Nucleus accumbens (tissue), 56 donors: ENCODE measurements at regions not wholly inside any gene's neighbourhood (a gene's known extent, or its start where the extent isn't known, plus 50 kb on each side); places are given as distances from the start of the nearest gene placed in this dataset.
"Not testable (repeated sequence)": the region's sequence is repeated elsewhere in the genome, so short reads cannot be mapped to it uniquely, and the experiment has no call there.

Experiments used
- DNase-seq, 56 donors: peaks; one replicate each; lab custom pipeline; 2025; lab: John Stamatoyannopoulos, UW

DNA sequence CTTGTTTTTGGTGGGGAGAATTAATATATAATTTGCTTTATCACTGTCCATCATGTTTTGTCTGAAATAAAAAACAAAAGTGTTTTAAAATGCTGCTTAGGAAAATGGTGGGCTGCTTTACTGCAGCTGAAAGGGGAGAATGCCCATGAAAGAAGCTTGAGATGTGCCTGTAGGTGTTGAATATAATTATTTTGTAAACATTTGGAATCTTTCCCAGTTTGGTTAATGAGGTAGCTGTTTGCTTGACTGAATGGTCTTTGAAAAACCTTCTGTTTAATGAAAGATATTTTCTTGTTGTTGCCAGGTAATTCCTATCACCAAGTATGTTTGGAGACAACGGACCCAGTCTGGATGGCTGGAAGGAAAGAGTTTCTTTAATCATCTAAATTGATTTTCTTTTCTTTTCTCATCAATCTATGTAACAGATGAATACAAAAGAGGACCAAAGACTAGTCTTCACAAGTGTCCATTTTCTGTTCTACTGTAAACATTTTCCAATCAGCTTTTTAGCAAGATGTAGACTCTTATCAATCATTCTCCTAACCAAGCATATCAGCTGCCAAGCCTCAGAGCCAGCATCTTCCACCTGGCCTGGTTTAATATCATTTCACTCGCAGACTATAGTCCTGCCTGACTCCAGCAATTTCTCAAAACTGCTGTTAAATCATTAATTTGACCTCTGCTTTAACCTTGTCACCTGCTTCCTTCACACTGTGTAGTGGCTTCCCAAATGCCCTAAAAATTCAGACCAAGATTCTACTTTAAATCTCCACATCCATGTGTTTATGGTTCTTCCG, 441.2 kb upstream of the CHD1 start:
- no peak for DNase-seq

DNA sequence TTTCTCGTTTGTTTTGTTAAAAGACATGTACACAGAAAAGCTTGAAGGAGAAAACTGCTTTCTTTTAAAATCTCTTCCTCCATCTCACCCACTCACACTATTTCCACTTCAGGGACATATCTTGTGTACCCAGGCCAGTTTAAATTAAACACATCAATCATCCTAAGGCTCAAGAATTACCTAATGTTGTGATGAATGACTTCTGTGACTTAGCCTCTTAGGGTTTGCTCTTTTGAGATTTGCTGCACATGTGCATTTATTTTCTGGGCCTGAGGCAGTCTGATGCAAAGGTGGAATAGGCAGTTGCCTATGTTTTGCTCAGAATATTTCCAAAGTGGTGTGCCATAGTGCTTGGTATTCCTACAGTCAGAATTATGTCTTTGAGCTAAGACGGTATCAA, 439.9 kb upstream of the CHD1 start:
- no peak for DNase-seq

DNA sequence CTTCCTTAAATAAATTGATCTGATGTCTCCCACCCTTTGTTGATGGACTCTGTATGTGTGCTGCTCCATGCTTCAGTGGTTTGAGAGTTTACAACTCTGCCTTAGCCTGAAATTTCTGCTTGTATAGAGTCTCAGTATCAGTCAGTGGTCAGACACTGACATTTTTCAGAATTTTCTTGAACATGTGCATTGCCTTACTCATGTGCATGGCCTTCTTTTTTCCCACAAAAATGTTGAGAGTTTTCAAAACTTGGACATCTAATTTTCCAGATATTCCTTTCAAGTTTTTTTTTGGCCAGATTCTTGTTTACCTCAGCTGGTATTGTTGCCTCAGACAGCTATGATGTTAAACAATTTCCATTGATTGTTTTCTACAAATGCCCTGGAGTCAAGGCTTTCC, 427.1 kb upstream of the CHD1 start:
- DNase-seq, result no peak

DNA sequence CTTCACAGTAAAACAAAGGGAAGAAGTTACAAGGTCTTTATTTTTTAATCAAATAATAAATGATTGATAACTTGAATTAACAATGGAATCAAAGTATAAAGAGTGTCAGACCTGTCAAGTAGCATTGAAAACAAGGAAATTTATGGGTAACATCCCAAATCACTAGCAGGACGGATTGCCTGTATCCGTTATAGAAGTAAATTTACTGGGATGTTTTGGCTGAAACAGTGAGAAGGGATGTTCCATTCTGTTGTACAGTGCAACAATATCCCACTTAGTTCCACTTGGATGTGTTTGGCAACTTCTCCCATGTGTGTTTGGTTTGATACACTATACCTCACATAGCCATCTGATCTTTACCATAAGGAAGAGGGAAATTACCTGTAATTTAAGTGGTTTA, 421.0 kb upstream of the CHD1 start:
- DNase-seq, result no peak

DNA sequence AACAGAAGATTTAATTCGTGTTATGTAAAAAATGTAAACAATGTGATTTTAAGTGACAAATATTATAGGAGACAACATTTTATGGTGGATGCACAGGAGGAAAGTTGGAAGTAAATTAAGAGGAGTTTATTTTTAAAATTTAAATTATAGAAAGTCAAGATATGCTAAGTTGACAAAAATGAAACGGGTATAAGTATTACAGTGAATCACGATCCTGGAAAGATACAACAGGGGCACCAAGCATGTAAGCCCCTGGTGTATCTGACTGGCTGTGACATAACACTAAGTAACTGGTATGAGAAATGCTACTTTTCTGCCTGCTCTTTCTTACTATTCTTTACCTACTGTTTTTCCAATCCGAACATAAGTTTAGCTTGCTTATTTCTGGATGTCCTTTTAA, 419.8 kb upstream of the CHD1 start:
- no peak for DNase-seq

DNA sequence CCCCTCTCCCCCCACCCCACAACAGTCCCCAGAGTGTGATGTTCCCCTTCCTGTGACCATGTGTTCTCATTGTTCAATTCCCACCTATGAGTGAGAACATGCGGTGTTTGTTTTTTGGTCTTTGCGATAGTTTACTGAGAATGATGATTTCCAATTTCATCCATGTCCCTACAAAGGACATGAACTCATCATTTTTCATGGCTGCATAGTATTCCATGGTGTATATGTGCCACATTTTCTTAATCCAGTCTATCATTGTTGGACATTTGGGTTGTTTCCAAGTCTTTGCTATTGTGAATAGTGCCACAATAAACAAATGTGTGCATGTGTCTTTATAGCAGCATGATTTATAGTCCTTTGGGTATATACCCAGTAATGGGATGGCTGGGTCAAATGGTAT, 411.0 kb upstream of the CHD1 start:
- not testable (repeated sequence) for DNase-seq

DNA sequence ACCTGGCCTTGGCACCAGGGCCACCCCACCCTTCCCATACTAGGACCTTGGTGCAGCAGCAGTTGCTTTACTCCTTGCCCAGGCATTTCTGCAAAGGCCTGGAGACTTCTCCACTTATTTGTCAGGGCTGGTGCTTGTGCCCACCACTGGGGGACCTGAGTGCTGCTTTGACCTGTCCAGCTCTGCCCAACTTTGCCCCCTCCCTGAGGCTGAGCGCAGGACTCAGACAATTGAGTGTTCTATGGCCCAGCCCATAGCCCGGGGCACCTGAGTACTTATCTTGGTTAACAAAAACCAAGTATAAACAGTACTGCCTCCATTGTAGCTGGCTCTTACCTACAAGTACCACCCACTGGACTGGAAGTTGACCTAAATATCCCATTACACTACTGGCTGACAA, 406.1 kb upstream of the CHD1 start:
- no peak for DNase-seq

DNA sequence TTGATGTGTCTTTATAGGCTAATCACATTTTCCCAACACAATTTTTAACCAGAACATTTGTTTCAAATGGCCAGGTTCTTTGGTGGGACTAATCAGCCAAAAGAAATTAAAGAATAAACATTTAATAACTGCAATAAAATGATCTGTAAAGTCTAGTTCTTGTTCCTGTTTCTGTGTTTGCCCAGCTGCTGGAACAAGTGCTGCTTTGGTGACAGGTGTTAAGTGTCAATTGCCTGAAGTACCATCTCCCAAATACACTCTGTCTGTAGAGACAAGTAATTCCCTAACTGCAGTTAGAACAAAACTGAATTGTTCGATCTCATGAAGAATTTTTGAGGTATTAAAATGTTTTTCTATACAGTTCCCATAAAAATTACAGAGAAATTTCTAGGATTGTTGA, 402.3 kb upstream of the CHD1 start:
- no peak for DNase-seq

DNA sequence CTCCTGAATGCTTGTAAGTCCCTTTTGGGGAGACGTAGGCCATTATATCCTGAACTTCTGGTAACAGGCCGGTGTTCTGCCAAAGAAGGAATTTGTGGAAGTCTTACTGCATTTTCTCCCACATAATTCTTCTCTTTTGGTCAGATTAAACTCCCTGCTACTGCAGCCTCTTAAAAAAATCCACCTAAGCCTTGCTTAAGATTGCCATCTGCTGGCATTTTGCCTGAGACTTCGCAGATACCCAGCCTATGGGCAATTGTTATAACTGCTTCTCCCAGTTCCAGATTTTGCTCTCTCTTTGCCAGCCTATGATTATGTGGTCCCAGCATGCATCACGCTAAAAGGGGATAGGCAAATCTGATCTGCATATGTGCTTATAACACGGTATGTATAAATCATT, 391.6 kb upstream of the CHD1 start:
- peak in 1 of 56 donors; percentile 4 for DNase-seq

DNA sequence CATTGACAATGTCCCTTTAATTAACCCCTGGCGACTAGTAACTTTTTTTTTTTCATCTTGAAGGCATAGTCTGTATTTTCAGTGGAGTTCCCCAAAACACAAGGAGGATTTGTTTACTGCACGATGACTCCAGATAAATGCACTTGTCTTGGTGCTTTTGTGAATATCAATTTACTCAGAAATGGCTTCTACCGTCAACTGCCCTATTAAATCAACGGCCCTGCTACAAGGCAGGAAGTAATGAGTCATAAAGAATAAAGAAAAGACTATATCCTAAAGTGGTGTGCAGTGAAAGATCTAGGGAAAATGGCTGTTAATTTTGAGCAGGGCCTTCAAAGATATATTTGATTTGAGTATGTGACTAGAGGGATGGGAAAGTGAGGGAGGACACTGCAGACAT, 388.3 kb upstream of the CHD1 start:
- no peak for DNase-seq

DNA sequence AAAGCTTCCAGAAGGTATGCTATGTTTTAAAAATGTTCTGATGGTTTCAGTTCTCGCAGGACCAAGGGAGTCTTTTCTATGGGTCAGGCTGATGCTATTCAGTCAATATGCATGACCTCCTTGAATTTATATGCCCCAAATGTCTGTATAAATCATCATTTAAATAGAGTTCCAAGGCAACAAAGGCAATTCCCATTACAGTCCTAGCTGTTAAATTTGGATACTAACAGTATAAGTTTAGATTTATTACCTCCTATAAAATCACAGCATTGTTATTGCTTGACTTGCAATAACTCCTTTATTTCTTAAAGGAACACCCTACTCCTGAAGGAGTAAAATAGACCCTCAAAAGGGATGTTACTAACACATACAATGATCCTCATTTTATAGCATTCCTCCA, 387.7 kb upstream of the CHD1 start:
- DNase-seq, result no peak

DNA sequence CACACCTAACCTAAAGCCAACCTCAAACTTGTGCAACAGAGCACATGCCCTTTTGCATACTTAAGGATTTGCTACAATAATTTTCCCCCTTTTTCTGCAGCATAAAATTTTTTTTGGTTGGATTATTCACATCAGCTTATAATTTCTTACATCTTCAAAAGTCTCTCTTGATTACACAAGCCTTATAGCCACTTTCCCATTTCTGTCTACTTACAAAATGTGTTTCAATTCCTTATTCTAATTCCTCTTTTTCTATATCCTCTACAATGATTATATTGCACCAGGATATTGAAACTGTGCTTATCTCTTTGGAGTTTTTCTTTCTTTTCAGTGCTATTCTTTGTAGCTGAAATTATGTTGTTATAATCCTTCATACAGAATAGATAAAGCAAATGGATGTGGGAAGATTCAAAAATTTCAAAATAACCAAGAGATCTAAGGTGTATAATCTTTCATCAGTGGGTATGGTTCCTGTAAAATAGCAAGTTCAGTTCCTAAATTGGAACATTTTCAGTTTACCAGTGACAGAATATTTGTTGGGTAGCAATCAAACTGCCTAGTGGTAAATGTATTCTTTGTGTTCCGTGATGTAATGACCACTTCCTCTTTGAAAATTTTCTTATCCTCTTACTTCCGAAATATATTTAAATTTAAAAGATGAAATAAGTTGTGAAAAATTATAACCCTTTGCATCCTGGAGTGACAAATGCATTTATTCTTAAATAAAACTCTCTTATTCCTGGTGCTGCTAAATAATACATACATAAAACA, 386.8 kb upstream of the CHD1 start:
- no peak for DNase-seq

DNA sequence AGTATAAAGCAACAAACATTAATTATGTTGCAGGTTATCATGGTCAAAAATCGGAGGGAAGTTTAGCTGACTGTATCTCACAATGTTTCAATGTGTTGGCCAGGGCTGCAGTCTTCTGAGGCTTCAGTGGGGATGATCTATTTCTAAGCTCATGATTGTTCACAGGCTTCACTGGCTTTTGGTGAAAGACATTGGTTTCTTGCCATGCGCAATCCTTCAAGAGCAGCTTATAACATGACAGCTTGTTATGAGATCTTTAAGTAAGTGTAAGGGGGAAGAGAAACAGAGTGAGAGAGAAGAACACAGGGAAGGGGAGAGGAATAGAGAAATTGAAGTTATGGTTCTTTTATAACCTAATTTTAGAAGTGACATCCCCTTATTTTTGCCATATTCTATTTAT, 385.9 kb upstream of the CHD1 start:
- DNase-seq, result no peak

DNA sequence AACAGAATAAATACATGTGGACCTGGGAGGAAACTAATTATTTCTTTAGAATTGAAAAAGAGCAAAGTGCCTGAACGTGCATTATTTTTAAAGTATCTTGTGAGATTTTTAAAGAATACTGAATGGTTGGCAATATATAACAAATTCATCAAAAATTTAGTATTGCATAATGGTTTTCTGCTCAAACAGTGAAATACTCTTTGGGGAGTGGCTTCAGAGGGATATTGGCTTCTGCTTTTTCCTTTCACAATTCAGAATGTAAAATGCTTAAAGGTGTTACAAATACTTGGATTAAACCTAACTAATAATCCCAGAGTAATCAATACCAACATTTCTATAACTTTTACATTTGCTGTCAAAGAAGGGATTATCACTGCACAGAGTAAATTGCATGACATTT, 379.3 kb upstream of the CHD1 start:
- no peak for DNase-seq

DNA sequence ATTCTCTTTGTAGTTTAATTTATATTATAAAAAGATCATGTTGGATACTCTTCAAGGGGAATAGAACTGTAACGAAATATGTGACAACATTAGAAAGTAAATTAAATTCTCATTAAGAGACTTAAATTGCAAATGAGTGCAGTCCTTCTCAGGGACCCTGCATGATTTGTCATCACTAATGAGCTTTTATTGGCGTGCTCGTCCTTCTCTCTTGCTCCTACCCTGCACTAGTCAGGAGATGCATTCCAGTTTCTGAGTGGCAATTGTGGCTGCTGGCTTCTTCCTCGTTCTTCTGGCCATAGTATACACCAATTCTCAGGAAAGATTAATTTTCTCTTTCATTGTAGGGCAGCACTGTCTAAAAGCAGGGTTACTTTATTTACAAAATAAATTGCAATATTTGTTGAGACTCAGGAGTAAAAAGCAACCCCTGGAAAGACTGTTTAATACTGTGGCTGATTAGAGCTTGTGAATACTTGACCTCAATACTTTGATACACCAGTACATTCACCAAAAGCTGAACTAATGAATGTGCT, 376.3 kb upstream of the CHD1 start:
- DNase-seq, result no peak

DNA sequence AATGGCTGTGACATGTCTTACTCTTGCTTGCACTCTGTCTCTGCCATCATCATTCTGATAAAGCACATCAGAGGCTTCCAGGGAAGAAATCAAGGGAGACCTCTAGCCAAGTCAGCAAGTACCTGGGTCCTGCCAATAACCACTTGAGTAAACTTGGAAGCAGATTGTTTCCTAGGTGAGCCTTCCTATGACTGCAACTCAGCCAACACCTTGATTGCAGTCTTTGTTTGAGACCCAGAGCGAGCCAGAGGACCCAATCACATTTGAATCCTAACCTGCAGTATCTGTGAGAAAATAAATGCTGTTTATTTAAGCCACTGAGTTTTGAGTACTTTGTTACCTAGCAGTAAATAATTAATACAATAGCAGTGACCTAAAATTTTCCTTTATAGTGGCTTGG, 356.8 kb upstream of the CHD1 start:
- no peak for DNase-seq

DNA sequence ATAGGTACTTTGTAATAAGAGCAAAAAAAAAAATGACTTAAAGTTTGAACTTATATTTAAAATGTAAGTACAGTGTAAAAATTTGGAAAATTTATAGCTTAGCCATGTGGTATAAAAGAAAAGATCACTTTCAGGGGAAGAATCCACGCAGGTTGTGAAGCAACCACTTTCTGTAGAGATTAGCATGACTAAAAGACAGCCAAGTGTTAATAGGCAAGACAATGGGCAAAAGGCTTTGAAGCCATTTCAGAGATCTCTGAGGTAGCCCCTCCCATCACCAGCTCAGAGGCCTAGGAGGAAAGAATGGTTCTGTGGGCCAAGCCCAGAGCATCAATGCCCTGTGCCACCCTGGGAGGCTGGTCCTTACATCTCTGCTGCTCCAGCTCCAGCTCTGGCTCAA, 346.3 kb upstream of the CHD1 start:
- no peak for DNase-seq

DNA sequence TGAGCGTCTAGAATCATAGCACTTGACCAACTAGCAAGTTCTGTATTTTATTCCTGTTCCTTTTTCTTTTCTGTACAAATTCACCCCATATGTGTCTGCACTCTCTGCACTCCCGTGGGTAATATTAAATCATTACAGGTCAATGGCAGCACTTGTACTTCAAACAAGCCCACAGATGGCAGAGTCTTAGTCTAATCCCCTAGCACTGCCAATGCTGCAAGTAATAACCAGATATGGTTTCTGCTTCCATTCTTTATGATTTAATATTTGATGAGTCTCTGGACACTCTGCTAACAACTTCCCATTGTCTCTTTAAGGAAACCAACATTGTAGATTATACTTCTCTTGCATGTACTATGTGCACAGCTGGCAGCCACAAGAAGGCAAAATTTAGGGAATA, 343.8 kb upstream of the CHD1 start:
- DNase-seq, result no peak

DNA sequence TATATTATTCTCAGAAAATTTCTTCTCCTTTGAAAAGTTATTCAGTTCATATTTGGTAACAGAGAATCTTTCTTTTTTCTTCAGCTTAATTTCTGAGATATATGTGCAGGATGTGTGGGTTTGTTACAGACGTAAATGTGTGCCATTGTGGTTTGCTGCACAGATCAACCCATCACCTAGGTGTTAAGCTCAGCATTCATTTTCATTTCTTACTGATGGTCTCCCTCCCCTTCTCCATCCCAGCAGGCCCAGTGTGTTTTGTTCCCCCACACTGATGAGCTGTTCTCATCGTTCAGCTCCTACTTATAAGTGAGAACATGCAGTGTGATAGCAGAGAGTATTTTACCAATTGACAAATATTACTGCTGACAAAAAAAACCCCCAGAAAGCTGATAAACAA, 330.0 kb upstream of the CHD1 start:
- DNase-seq, result no peak

DNA sequence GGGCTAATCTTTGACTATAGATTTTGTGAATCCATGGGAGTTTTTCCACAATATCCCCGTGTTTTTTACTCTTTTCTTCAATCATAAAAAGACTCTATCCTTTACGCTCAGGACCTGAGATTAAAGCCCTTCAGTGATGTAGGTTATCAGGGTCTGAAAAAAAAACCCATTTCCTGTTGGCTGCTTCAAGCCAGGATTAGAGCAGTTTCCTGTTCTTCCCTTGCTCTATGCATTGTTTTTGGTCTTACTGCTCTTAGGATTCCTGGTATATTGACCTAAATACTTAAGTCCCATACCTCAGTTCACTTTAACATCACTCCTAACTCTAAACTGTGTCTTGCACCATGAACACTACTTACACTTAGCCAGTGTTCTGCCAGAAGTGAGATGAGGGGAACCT, 319.3 kb upstream of the CHD1 start:
- no peak for DNase-seq

DNA sequence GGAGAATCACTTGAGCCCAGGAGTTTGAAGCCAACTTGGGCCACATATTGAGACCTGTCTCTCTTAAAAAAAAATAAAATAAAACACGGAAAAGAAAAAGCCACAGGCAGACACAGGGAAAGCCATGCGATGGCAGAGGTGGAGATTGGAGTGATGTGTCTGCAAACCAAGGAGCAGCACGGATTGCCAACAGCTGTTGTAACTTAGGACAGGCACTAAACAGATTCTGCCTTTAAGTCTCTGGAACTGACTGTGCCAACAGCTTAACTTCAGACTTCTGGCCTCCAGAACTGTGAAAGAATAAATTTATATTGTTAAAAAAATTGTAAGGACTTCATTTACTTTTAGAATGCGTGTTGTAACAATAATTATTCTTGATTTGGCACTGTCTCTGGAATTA, 318.5 kb upstream of the CHD1 start:
- DNase-seq, result no peak

DNA sequence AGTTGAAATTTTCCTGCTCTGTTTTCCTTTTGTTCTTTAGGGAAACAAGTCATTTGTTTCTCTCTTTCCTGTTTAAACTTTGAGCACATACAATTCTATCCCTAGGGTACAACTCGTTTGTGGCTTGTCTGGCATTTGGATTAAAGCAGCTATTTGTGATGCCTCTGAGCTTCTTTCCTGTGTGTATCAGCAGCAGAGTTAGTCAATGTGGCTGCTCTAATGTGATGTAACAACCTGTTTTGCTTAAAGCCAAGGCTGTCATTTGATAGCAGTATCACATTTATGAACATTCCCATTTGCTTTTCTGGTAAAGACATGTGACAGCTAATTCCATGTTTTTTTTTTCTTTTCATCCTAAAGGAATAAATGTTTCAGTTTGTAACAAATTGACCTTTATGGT, 314.3 kb upstream of the CHD1 start:
- DNase-seq, result no peak
